Esophagus muscularis mucosa (tissue), 4 donors: ENCODE measurements at regions not wholly inside any gene's neighbourhood (a gene's known extent, or its start where the extent isn't known, plus 50 kb on each side); places are given as distances from the start of the nearest gene placed in this dataset.

Source experiments
- DNase-seq: peaks from one replicate; pipeline ENCODE4 v3.0.0-alpha.2; 2017; ENCODE audit errors: extremely low spot score
- H3K27ac ChIP-seq, 4 donors: fragments of 200-600 bp; sonication (generic); replicated peaks in 1 of 4; 1 replicate in 3 of 4; 2 replicates in 1 of 4; pipeline ENCODE4 v1.5.1; 2016 to 2019; ENCODE audit warnings: mild to moderate bottlenecking in 1 of 4
- H3K27me3 ChIP-seq, 4 donors: fragments of 200-600 bp; sonication (generic); one replicate each; pipeline versions ENCODE4 v1.5.1 to v1.6.0; 2016 to 2019
- H3K36me3 ChIP-seq, 4 donors: fragments of 200-600 bp; sonication (generic); one replicate each; pipeline ENCODE4 v1.5.1; 2016 to 2019
- H3K4me1 ChIP-seq, 4 donors: fragments of 200-600 bp; sonication (generic); one replicate each; pipeline ENCODE4 v1.5.1; 2016 to 2019
- H3K4me3 ChIP-seq, 4 donors: fragments of 200-600 bp; sonication (generic); 1 replicate in 2 of 4; 2 replicates in 2 of 4; pipeline ENCODE4 v1.5.1; 2016 to 2019; ENCODE audit warnings: mild to moderate bottlenecking in 4 of 4, moderate library complexity in 1 of 4
- H3K9me3 ChIP-seq, 4 donors: fragments of 200-600 bp; sonication (generic); 1 replicate in 3 of 4; 2 replicates in 1 of 4; pipeline ENCODE4 v1.5.1; 2016 to 2019
- CTCF ChIP-seq, 3 experiments: fragments of 200-600 bp in 2 of 3; fragments of 450-650 bp in 1 of 3; sonication (generic) in 2 of 3; IDR thresholded peaks; one replicate each; pipeline ENCODE4 v1.5.1; 2017 to 2019; ENCODE audit warnings: antibody characterized with exemption in 3 of 3, mild to moderate bottlenecking in 2 of 3, moderate library complexity in 1 of 3
- EP300 ChIP-seq: sonication (generic); formaldehyde crosslinking; IDR thresholded peaks from one replicate; pipeline ENCODE4 v1.6.1; 2017; ENCODE audit warnings: antibody characterized with exemption
- POLR2A ChIP-seq: fragments of 450-650 bp; IDR thresholded peaks from one replicate; pipeline ENCODE4 v1.6.1; 2017; ENCODE audit warnings: antibody characterized with exemption, moderate library complexity, mild to moderate bottlenecking, low read depth
- POLR2AphosphoS5 ChIP-seq, 2 donors: sonication (generic); formaldehyde crosslinking; IDR thresholded peaks; one replicate each; pipeline ENCODE4 v1.6.1; 2017; ENCODE audit warnings: antibody characterized with exemption in 2 of 2
- WGBS: methylation state at CpG from one replicate; pipeline ENCODE4 v1.1.5; 2018; 5-methylcytosine and 5-hydroxymethylcytosine counted together
- intact Hi-C: fragments of 100-400 bp; cut with DNase I; formaldehyde crosslinking; loops from one replicate; pipeline ENCODE4 v1.15.1; 2023

DNA sequence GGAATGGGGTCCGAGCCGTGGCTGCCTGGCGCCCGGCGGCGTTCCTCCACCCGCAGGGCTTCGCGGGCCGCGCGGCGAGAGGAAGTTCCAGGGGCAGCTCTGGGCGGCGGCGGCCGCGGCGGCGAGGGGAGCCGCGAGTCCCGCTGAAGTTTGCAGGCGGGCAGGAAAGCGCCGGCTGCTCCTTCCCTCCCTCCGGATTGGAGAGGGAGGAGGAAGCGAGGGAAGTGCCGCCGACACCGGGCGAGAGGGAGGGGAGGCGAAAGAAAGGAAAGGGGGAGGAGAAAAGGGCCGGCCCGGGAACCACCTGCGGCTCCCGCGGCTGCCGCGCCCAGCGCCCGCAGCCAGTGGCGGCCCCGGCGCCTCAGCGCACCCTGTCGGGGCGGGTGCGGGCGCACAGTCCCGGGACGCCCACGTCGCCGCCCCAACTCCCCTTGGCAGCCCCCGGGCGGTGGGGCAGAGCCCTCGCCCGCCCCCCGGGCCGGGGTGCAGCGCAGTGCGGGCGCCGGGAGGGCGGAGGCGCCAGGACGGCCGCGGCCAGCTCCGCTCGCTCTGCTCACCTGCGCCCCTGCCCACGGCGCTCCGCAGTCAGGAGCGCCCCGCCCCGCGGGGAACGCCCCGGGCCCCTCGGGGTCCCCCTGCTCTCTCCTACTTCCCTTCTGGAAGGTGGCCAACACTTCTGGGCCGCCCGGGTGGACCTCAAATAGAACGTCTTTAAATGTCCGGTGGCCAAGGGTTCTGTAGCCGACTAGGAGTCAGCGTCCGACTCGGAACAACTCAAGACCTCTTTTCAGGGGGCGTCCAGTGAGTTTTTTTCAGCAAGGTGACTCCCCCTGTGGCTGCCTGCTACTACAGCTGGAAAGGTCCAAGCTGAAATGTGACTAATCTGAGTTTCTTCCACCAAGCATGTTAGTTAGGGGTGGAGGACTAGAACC is 80.3 kb upstream of the CCDC28A start:
- peaks cover 0 to 17% (median 14%) of the 10 kb centered on the region in 4 donors for H3K4me1 ChIP-seq
- DNase-seq, result no peak
- no peak for TF ChIP-seq POLR2A
- TF ChIP-seq POLR2AphosphoS5 (IDR thresholded peaks at IDR 0.05), result peak in 1 of 2 donors; percentile 48
- no peak for TF ChIP-seq EP300
- peak in 1 of 3 experiments; percentile 6 for TF ChIP-seq CTCF (IDR thresholded peaks at IDR 0.05)
- peak overlapping the region; percentile 82 to 92 (median 88) for H3K4me3 ChIP-seq
- no peaks in the 10 kb centered on the region for H3K36me3 ChIP-seq
- no peaks in the 10 kb centered on the region for H3K27me3 ChIP-seq
- H3K27ac ChIP-seq, result peak overlapping the region; percentile 74 to 84 (median 76)
- no peaks in the 10 kb centered on the region for H3K9me3 ChIP-seq
- intact Hi-C loops, result loop anchor here (1.0 to 5.0 kb wide), 3 partner anchors 72 to 286 kb away; no protein-coding TSS in a partner anchor
- 3% methylated on average over 7 of the region's 92 CpGs for WGBS

- intact Hi-C loops, result no loop called here
- whole genome bisulfite sequencing, result 94% methylated on average over 4 of the region's 4 CpGs
- Histone ChIP-seq H3K9me3 (no peaks in the 10 kb centered on the region), H3K27me3 (no peaks in the 10 kb centered on the region), H3K4me3 (no peak overlapping the region), H3K4me1 (peaks cover 0 to 17% (median 14%) of the 10 kb centered on the region in 4 donors), H3K27ac (no peak overlapping the region), H3K36me3 (no peaks in the 10 kb centered on the region)
- no peak for TF ChIP-seq POLR2A
- TF ChIP-seq POLR2AphosphoS5 (IDR thresholded peaks at IDR 0.05), result no peak
- no peak for TF ChIP-seq EP300
- no peak for TF ChIP-seq CTCF (IDR thresholded peaks at IDR 0.05)
- DNase-seq, result no peak
Observed at GRCh38 chr6:138695193-138695592, 78.4 kb upstream of the CCDC28A start.

DNA sequence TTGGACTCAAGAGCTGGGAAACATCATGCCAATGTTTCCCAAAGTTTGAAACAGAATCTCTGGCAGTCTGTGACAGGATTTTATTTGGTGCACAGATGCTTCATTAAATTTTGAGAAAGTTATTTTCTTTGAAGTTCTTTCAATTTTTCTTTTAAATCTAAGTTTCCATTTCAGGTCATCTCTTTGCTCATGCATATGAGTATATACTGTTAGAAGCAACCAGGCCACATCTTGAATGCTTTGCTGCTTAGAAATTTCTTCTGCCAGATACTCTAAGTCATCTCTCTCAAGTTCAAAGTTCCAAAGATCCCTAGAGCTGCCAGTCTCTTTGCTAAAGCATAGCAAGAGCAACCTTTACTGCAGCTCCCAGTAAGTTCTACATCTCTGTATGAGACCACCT is 59.1 kb upstream of the CCDC28A start:
- H3K4me3 ChIP-seq, result no peak overlapping the region
- intact Hi-C loops, result no loop called here
- no peaks in the 10 kb centered on the region for H3K27me3 ChIP-seq
- H3K4me1 ChIP-seq, result peaks cover 0 to 9% (median 5%) of the 10 kb centered on the region in 4 donors
- TF ChIP-seq POLR2AphosphoS5 (IDR thresholded peaks at IDR 0.05) (no peak), POLR2A (no peak), CTCF (IDR thresholded peaks at IDR 0.05) (no peak), EP300 (no peak)
- peaks cover 0 to 14% (median 2%) of the 10 kb centered on the region in 4 donors for H3K9me3 ChIP-seq
- H3K36me3 ChIP-seq, result no peaks in the 10 kb centered on the region
- no peak for DNase-seq
- H3K27ac ChIP-seq, result no peak overlapping the region

DNA sequence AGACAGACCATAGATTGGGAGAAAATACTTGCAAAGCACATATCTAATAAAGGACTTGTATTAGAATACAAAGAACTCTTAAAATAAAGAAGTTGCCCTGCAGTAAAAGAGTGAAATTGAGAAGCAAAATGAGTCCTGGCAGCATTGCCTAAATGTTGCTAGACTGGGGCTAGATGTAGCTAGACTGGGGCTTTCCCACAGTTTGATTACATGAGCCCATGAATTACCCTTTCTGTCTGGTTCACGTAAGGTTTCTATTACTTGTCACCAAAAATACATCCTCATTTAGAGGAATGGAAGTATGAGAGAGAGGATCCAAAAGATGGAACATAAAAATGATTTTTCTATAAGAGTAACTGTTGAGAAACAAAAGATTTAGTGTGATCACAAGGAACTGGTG is 57.6 kb upstream of the CCDC28A start:
- Histone ChIP-seq H3K27me3 (no peaks in the 10 kb centered on the region), H3K36me3 (no peaks in the 10 kb centered on the region), H3K27ac (no peak overlapping the region), H3K9me3 (peaks cover 0 to 14% (median 2%) of the 10 kb centered on the region in 4 donors), H3K4me1 (peaks cover 0 to 13% (median 11%) of the 10 kb centered on the region in 4 donors), H3K4me3 (no peak overlapping the region)
- 75% methylated on average over 1 of the region's 1 CpG for WGBS
- no peak for TF ChIP-seq POLR2A
- intact Hi-C loops, result no loop called here
- no peak for DNase-seq

DNA sequence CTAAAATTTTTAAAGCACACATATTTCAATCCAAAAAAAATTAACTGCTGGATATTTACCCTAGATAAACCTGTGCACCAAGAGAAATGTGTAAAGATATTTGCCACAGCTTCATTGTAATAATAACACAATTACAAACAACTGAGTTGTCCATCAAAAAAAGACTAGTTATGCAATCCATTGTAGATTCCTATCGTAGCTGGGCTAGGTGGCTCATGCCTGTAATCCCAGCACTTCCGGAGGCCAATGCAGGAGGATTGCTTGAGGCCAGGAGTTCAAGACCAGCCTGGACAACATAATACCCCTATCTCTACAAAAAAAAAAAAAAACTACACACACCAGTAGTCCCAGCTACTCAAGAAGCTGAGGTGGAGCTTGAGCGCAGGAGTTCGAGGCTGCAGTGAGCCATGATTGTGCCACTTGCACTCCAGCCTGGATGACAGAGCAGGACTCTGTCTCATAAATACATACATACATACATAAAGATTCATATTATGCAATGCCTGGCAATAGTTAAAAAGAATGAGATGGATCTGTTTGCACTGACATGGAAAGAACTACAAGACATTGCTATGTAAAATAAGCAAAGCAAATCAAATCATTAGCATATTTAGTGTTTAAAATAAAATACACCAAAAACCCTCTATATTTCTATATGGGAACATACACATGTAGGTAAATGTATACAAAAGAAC is 56.5 kb upstream of the CCDC28A start:
- DNase-seq, result no peak
- intact Hi-C loops, result no loop called here
- WGBS, result 93% methylated on average over 4 of the region's 4 CpGs
- Histone ChIP-seq H3K9me3 (peaks cover 0 to 14% (median 2%) of the 10 kb centered on the region in 4 donors), H3K27ac (no peak overlapping the region), H3K4me3 (no peak overlapping the region), H3K27me3 (no peaks in the 10 kb centered on the region), H3K4me1 (peaks cover 0 to 13% (median 11%) of the 10 kb centered on the region in 4 donors), H3K36me3 (no peaks in the 10 kb centered on the region)
- TF ChIP-seq CTCF (IDR thresholded peaks at IDR 0.05) (no peak), EP300 (no peak), POLR2A (no peak), POLR2AphosphoS5 (IDR thresholded peaks at IDR 0.05) (no peak)
